GM19023 (cell line): ENCODE measurements at regions not wholly inside any gene's neighbourhood (a gene's known extent, or its start where the extent isn't known, plus 50 kb on each side); places are given as distances from the start of the nearest gene placed in this dataset.
"Not testable (repeated sequence)": the region's sequence is repeated elsewhere in the genome, so short reads cannot be mapped to it uniquely, and the experiment has no call there.

Experiments
- ATAC-seq: cut with Tn5 transposase; IDR thresholded peaks from one replicate; pipeline ENCODE4 v1.9.1; 2021; ENCODE audit warnings: mild to moderate bottlenecking, moderate library complexity; ENCODE audit not compliant: unreplicated experiment

DNA sequence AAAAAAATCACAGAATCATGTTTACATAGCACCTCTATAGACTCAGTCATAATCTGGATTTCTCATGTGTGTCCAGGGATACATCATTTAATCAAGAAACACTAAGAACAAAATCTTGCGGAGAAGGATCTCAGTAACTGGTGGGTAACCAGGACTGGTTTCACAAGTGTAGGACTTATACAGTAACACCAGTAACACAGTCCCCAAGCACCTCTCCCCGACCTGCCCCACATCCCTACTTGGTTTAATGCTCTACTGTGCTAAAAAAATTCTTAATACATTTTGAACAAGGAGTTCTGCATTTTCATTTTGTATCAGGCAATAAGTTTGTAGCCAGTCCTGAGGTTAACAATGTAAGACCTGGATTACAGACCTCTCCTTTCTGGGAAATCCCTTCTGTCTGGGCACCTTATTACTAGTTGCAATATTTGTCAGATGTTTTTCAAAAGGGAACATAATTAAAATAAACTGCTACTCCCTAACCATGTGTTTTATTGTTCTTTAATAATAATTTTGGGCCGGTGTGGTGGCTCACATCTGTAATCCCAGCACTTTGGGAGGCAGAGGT, 57.6 kb upstream of the BBX start:
- ATAC-seq: no peak

- ATAC-seq: no peak
These were observed 54.0 kb upstream of the BBX start for GRCh38 chr3:107468782-107469181.

DNA sequence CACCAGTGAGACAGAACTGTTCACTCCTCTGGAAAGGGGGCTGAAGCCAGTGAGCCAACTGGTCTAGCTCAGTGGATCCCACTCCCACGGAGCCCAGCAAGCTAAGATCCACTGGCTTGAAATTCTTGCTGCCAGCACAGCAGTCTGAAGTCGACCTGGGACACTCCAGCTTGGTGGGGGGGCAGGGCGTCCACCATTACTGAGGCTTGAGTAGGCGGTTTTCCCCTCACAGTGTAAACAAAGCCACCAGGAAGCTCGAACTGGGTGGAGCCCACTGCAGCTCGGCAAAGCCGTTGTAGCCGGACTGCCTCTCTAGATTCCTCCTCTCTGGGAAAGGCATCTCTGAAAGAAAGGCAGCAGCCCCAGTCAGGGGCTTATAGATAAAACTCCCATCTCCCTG, 52.3 kb upstream of the BBX start:
- not testable (repeated sequence) for ATAC-seq
